Loucy (cell line): ENCODE measurements at regions not wholly inside any gene's neighbourhood (a gene's known extent, or its start where the extent isn't known, plus 50 kb on each side); places are given as distances from the start of the nearest gene placed in this dataset.

ENCODE experiments used
- EZH2phosphoT487 ChIP-seq: fragments of 200-600 bp; IDR thresholded peaks from 2 replicates; pipeline ENCODE4 v1.6.1; 2018; ENCODE audit warnings: antibody characterized with exemption, mild to moderate bottlenecking, moderate library complexity, borderline replicate concordance
- TF ChIP-seq, protein P1 (sequence below): fragments of 200-600 bp; sonication (generic); conservative IDR thresholded peaks from 2 replicates; pipeline ENCODE4 v1.5.1; 2014; ENCODE audit warnings: mild to moderate bottlenecking, antibody characterized with exemption, low read length

- TF ChIP-seq, protein P1, sequence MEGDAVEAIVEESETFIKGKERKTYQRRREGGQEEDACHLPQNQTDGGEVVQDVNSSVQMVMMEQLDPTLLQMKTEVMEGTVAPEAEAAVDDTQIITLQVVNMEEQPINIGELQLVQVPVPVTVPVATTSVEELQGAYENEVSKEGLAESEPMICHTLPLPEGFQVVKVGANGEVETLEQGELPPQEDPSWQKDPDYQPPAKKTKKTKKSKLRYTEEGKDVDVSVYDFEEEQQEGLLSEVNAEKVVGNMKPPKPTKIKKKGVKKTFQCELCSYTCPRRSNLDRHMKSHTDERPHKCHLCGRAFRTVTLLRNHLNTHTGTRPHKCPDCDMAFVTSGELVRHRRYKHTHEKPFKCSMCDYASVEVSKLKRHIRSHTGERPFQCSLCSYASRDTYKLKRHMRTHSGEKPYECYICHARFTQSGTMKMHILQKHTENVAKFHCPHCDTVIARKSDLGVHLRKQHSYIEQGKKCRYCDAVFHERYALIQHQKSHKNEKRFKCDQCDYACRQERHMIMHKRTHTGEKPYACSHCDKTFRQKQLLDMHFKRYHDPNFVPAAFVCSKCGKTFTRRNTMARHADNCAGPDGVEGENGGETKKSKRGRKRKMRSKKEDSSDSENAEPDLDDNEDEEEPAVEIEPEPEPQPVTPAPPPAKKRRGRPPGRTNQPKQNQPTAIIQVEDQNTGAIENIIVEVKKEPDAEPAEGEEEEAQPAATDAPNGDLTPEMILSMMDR, result no peak
- no peak for TF ChIP-seq EZH2phosphoT487
Measured at GRCh38 chr2:37459095-37459981, 114.9 kb downstream of the QPCT start.
